ENCODE measurements at regions not wholly inside any gene's neighbourhood (a gene's known extent, or its start where the extent isn't known, plus 50 kb on each side); places are given as distances from the start of the nearest gene placed in this dataset.

- TF ChIP-seq ARID3B (CRISPR knock-in tag; IDR thresholded peaks at IDR 0.05; ENCODE audit: borderline replicate concordance) (no peak), NBN (IDR thresholded peaks at IDR 0.05; ENCODE audit: low read depth) (peak; percentile 25; the same call in 1 of the 2 replicates), SOX6 (IDR thresholded peaks at IDR 0.05) (peak; percentile 64; the same call in 1 of the 2 replicates)
Observed at GRCh38 chr6:142009647-142010046, 123.1 kb upstream of the GJE1 start (continued).

- in situ Hi-C loops (cut with MboI), result no loop called here
- no peak for TF ChIP-seq BDP1 (IDR thresholded peaks at IDR 0.05; ENCODE audit: insufficient read depth, insufficient read length)
- TF ChIP-seq DNMT1 (IDR thresholded peaks at IDR 0.05), result no peak
- no peak for TF ChIP-seq SOX6 (IDR thresholded peaks at IDR 0.05)
- TF ChIP-seq CHD4 (IDR thresholded peaks at IDR 0.05; ENCODE audit: insufficient read depth, insufficient replicate concordance, low read depth, low read length, poor library complexity, severe bottlenecking), result no peak
- no peak for TF ChIP-seq ZFX (CRISPR knock-in tag; IDR thresholded peaks at IDR 0.05)
- TF ChIP-seq JUND (IDR thresholded peaks at IDR 0.05; ENCODE audit: borderline replicate concordance, low read depth, low read length), result no peak
- no peak for TF ChIP-seq JUND (tag; IDR thresholded peaks at IDR 0.05; ENCODE audit: borderline replicate concordance, low read depth, low read length)
- no peak for TF ChIP-seq FUS (optimal IDR thresholded peaks at IDR 0.05; ENCODE audit: low read depth, low read length)
- TF ChIP-seq GTF2B (IDR thresholded peaks at IDR 0.05; ENCODE audit: extremely low read depth, insufficient read length), result no peak
- TF ChIP-seq ZNF197 (CRISPR knock-in tag; IDR thresholded peaks at IDR 0.05; ENCODE audit: low read depth), result no peak
- TF ChIP-seq ZNF280A (IDR thresholded peaks at IDR 0.05; ENCODE audit: low read depth, partially characterized antibody), result no peak
- TF ChIP-seq MYC (IDR thresholded peaks at IDR 0.05; ENCODE audit: low read depth, low read length), result no peak
- no peak for TF ChIP-seq MYC (CRISPR knock-in tag; IDR thresholded peaks at IDR 0.05; ENCODE audit: borderline replicate concordance, low read depth)
- no peak for TF ChIP-seq MITF (IDR thresholded peaks at IDR 0.05)
- TF ChIP-seq ZNF76 (CRISPR knock-in tag; IDR thresholded peaks at IDR 0.05; ENCODE audit: borderline replicate concordance), result no peak
Observed at GRCh38 chr6:142008781-142009180, 123.9 kb upstream of the GJE1 start.

More at GRCh38 chr6:142008781-142009180, 123.9 kb upstream of the GJE1 start:
- POLR2A ChIA-PET, result interaction anchor here (1.2 kb wide), 1 partner anchor 21 kb away, joined by 5 read pairs; no protein-coding TSS in a partner anchor
- FAIRE-seq (no peak), DNase-seq (ENCODE audit: extremely low read depth in 1 of 4, low spot score in 3 of 4) (no peak), ATAC-seq (no peak)
- no TSS peak for BruUV-seq (replicated peaks)
- H3K79me2 ChIP-seq (ENCODE audit: control insufficient read depth, insufficient read depth, low read length), result peaks cover 18% of the 10 kb centered on the region
- no peak overlapping the region for H3K4me3 ChIP-seq
- H3K36me3 ChIP-seq (ENCODE audit: control insufficient read depth, insufficient read depth, low read length), result peaks cover under 1% of the 10 kb centered on the region; the same call in 1 of the 3 replicates
- no peaks in the 10 kb centered on the region for H3K9me1 ChIP-seq (ENCODE audit: control insufficient read depth, insufficient read depth, low read length)
- H3K9me3 ChIP-seq (replicated peaks; ENCODE audit: control insufficient read depth, insufficient read depth, low read depth, low read length), result no peaks in the 10 kb centered on the region
- WGBS (ENCODE audit: insufficient coverage, low coverage, missing lambda C conversion rate), result 73% methylated on average over 1 of the region's 1 CpG
- H3K4me1 ChIP-seq (replicated peaks in 1 of 2; ENCODE audit: control insufficient read depth in 2 of 2, insufficient read depth in 2 of 2, low read length in 2 of 2), result peaks cover 0 to 19% of the 10 kb centered on the region in 2 experiments; a peak in 3 of 5 replicates
- CTCF ChIA-PET (ENCODE audit: low intra/inter-chr PET ratio), result no interaction called here
- H3K27me3 ChIP-seq (ENCODE audit: control insufficient read depth in 2 of 2, insufficient read depth in 2 of 2, low read length in 2 of 2), result no peaks in the 10 kb centered on the region
- H3K9ac ChIP-seq (ENCODE audit: insufficient read depth in 1 of 2, low read depth in 2 of 2, low read length in 2 of 2), result no peak overlapping the region
- no peak overlapping the region for H2AFZ ChIP-seq (ENCODE audit: low read depth, low read length)
- no peaks in the 10 kb centered on the region for H4K20me1 ChIP-seq (replicated peaks; ENCODE audit: control insufficient read depth, insufficient read depth, low read length)
- H3K4me2 ChIP-seq (ENCODE audit: insufficient read depth, low read length), result no peak overlapping the region
- intact Hi-C loops (cut with micrococcal nuclease), result no loop called here
- peak overlapping the region; percentile 50; the same call in 1 of the 3 replicates for H3K27ac ChIP-seq (ENCODE audit: extremely low read depth, low read depth, low read length)

Measured in K562 (cell line).